Testis (tissue), 2 donors: ENCODE measurements at regions not wholly inside any gene's neighbourhood (a gene's known extent, or its start where the extent isn't known, plus 50 kb on each side); places are given as distances from the start of the nearest gene placed in this dataset.

Experiments used
- DNase-seq: peaks from one replicate; pipeline ENCODE4 v3.0.0-alpha.2; 2019
- H3K27ac ChIP-seq, 2 donors: fragments of 200-600 bp; sonication (generic); one replicate each; pipeline ENCODE4 v1.5.1; 2019
- H3K27me3 ChIP-seq: fragments of 200-600 bp; sonication (generic); one replicate; pipeline ENCODE4 v1.5.1; 2019
- H3K36me3 ChIP-seq: fragments of 200-600 bp; sonication (generic); one replicate; pipeline ENCODE4 v1.5.1; 2017; ENCODE audit warnings: low read depth; ENCODE audit errors: missing control alignments
- H3K4me1 ChIP-seq: fragments of 200-600 bp; sonication (generic); one replicate; pipeline ENCODE4 v1.5.1; 2019
- H3K4me3 ChIP-seq, 2 donors: fragments of 200-600 bp; sonication (generic); one replicate each; pipeline ENCODE4 v1.5.1; 2017 to 2019
- H3K9me3 ChIP-seq: fragments of 200-600 bp; sonication (generic); one replicate; pipeline ENCODE4 v1.5.1; 2017
- POLR2A ChIP-seq: fragments of 450-650 bp; IDR thresholded peaks from one replicate; pipeline ENCODE4 v1.6.1; 2017; ENCODE audit warnings: antibody characterized with exemption, mild to moderate bottlenecking, moderate library complexity
- WGBS, 2 donors: methylation state at CpG; one replicate each; pipeline ENCODE4 v1.1.5; 2018; 5-methylcytosine and 5-hydroxymethylcytosine counted together
- intact Hi-C: fragments of 100-400 bp; cut with DNase I; formaldehyde crosslinking; loops from one replicate; pipeline ENCODE4 v1.15.1; 2023; ENCODE audit warnings: low total_unique reads
- TF ChIP-seq, protein P1 (sequence below), 3 experiments: fragments of 450-650 bp in 2 of 3; fragments of 200-600 bp in 1 of 3; sonication (generic) in 1 of 3; IDR thresholded peaks; one replicate each; pipeline ENCODE4 v1.5.1; 2016 to 2019; ENCODE audit warnings: antibody characterized with exemption in 3 of 3, mild to moderate bottlenecking in 2 of 3, moderate library complexity in 1 of 3

- Histone ChIP-seq H3K9me3 (no peaks in the 10 kb centered on the region), H3K4me1 (no peaks in the 10 kb centered on the region), H3K27me3 (no peaks in the 10 kb centered on the region), H3K36me3 (no peaks in the 10 kb centered on the region), H3K27ac (no peak overlapping the region), H3K4me3 (no peak overlapping the region)
- no peak for DNase-seq
- TF ChIP-seq, protein P1, sequence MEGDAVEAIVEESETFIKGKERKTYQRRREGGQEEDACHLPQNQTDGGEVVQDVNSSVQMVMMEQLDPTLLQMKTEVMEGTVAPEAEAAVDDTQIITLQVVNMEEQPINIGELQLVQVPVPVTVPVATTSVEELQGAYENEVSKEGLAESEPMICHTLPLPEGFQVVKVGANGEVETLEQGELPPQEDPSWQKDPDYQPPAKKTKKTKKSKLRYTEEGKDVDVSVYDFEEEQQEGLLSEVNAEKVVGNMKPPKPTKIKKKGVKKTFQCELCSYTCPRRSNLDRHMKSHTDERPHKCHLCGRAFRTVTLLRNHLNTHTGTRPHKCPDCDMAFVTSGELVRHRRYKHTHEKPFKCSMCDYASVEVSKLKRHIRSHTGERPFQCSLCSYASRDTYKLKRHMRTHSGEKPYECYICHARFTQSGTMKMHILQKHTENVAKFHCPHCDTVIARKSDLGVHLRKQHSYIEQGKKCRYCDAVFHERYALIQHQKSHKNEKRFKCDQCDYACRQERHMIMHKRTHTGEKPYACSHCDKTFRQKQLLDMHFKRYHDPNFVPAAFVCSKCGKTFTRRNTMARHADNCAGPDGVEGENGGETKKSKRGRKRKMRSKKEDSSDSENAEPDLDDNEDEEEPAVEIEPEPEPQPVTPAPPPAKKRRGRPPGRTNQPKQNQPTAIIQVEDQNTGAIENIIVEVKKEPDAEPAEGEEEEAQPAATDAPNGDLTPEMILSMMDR (IDR thresholded peaks at IDR 0.05), result no peak
- no peak for TF ChIP-seq POLR2A
- intact Hi-C loops, result no loop called here
- 76 to 85% methylated on average over 4 of the region's 4 CpGs for WGBS, 2 donors
These were observed 171.9 kb upstream of the GRIA1 start for GRCh38 chr5:153318556-153318955.

- Histone ChIP-seq H3K27me3 (no peaks in the 10 kb centered on the region), H3K27ac (no peak overlapping the region), H3K4me3 (no peak overlapping the region), H3K9me3 (no peaks in the 10 kb centered on the region), H3K4me1 (no peaks in the 10 kb centered on the region), H3K36me3 (no peaks in the 10 kb centered on the region)
- intact Hi-C loops, result no loop called here
- WGBS, 2 donors, result 89 to 93% methylated on average over 1 of the region's 1 CpG
- TF ChIP-seq POLR2A, result no peak
- TF ChIP-seq, protein P1 (IDR thresholded peaks at IDR 0.05), result no peak
- DNase-seq, result no peak
These were observed 169.0 kb upstream of the GRIA1 start for GRCh38 chr5:153321478-153321877.

DNA sequence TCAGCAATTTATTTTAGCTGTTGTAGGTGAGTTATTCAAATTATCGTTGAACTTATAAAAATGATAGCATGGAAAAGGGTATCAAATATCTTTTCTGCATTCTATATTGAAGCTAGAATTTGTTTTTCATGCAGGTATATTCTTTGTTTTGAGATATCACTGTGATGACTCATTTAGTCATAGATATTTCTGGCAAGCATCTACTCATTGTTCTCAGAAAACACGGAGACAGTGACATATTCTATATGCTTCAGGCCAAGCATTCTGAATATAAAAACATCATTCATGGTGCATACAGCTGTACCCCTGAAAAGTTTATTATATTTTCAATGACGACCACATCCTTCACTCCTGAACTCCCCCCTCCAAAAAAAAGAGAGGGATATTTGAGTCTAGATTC lies 150.3 kb upstream of the GRIA1 start:
- TF ChIP-seq, protein P1 (IDR thresholded peaks at IDR 0.05), result no peak
- TF ChIP-seq POLR2A, result no peak
- H3K27ac ChIP-seq, result no peak overlapping the region
- intact Hi-C loops, result no loop called here
- no peak for DNase-seq
- no peaks in the 10 kb centered on the region for H3K9me3 ChIP-seq
- H3K4me1 ChIP-seq, result no peaks in the 10 kb centered on the region
- no peak overlapping the region for H3K4me3 ChIP-seq
- WGBS, 2 donors, result 79 to 84% methylated on average over 3 of the region's 3 CpGs
- H3K27me3 ChIP-seq, result no peaks in the 10 kb centered on the region
- H3K36me3 ChIP-seq, result no peaks in the 10 kb centered on the region

- Histone ChIP-seq H3K27me3 (no peaks in the 10 kb centered on the region), H3K36me3 (no peaks in the 10 kb centered on the region), H3K9me3 (no peaks in the 10 kb centered on the region), H3K4me3 (no peak overlapping the region), H3K4me1 (no peaks in the 10 kb centered on the region), H3K27ac (no peak overlapping the region)
- DNase-seq, result no peak
- intact Hi-C loops, result no loop called here
- TF ChIP-seq POLR2A, result no peak
- TF ChIP-seq, protein P1 (IDR thresholded peaks at IDR 0.05), result no peak
- WGBS, 2 donors, result 88 to 94% methylated on average over 1 of the region's 1 CpG
These were observed 149.7 kb upstream of the GRIA1 start for GRCh38 chr5:153340738-153341137.

GRCh38 chr5:153342487-153342886 lies 148.0 kb upstream of the GRIA1 start:
- intact Hi-C loops, result no loop called here
- no peaks in the 10 kb centered on the region for H3K9me3 ChIP-seq
- TF ChIP-seq POLR2A, result no peak
- TF ChIP-seq, protein P1 (IDR thresholded peaks at IDR 0.05), result no peak
- no peak for DNase-seq
- H3K27ac ChIP-seq, result no peak overlapping the region
- H3K36me3 ChIP-seq, result no peaks in the 10 kb centered on the region
- no peaks in the 10 kb centered on the region for H3K27me3 ChIP-seq
- H3K4me1 ChIP-seq, result no peaks in the 10 kb centered on the region
- H3K4me3 ChIP-seq, result no peak overlapping the region
- WGBS, 2 donors, result 65 to 84% methylated on average over 1 of the region's 1 CpG
